Left lung (tissue), 4 donors: ENCODE measurements at regions not wholly inside any gene's neighbourhood (a gene's known extent, or its start where the extent isn't known, plus 50 kb on each side); places are given as distances from the start of the nearest gene placed in this dataset.

Experiments
- ATAC-seq: fragments of 200-7000 bp; cut with Tn5 transposase; one replicate; pipeline ENCODE4 v1.9.1; 2020; ENCODE audit warnings: moderate library complexity
- DNase-seq, 4 donors: peaks; one replicate each; pipeline ENCODE4 v3.0.0-alpha.2; 2013 to 2020
- H3K27ac ChIP-seq, 2 donors: fragments of 200-600 bp; sonication (generic) in 1 of 2; one replicate each; pipeline versions ENCODE4 v1.5.0 to v1.8.0; 2020 to 2021
- H3K27me3 ChIP-seq, 2 donors: fragments of 200-600 bp; sonication (generic) in 1 of 2; one replicate each; pipeline versions ENCODE4 v1.5.0 to v1.8.0; 2020 to 2021
- H3K36me3 ChIP-seq, 2 donors: fragments of 200-600 bp; sonication (generic) in 1 of 2; one replicate each; pipeline versions ENCODE4 v1.5.0 to v1.8.0; 2020 to 2021
- H3K4me1 ChIP-seq, 2 donors: fragments of 200-600 bp; one replicate each; pipeline ENCODE4 v1.8.0; 2021
- H3K4me3 ChIP-seq, 2 donors: fragments of 200-600 bp; sonication (generic) in 1 of 2; one replicate each; pipeline versions ENCODE4 v1.5.0 to v1.8.0; 2020 to 2021; ENCODE audit warnings: mild to moderate bottlenecking in 1 of 2
- H3K9me3 ChIP-seq, 2 donors: fragments of 200-600 bp; sonication (generic) in 1 of 2; one replicate each; pipeline versions ENCODE4 v1.5.0 to v1.8.0; 2020 to 2021
- intact Hi-C, 2 donors: fragments of 100-400 bp; cut with DNase I; formaldehyde crosslinking; loops; one replicate each; pipeline versions ENCODE4 v1.11.2 to v1.14.2; 2022
- TF ChIP-seq, protein P1 (sequence below), 2 donors: fragments of 200-600 bp; sonication (generic) in 1 of 2; IDR thresholded peaks; one replicate each; pipeline versions ENCODE4 v1.5.0 to v1.8.0; 2021; ENCODE audit warnings: antibody characterized with exemption in 2 of 2
- donor health status: DM: no; HTN: yes; CAD: no.
- donor health status: DM: no; HTN: no; CAD: no.

- intact Hi-C loops = no loop called here
These were observed 560.8 kb downstream of the POM121L12 start for GRCh38 chr7:53596230-53596629.

DNA sequence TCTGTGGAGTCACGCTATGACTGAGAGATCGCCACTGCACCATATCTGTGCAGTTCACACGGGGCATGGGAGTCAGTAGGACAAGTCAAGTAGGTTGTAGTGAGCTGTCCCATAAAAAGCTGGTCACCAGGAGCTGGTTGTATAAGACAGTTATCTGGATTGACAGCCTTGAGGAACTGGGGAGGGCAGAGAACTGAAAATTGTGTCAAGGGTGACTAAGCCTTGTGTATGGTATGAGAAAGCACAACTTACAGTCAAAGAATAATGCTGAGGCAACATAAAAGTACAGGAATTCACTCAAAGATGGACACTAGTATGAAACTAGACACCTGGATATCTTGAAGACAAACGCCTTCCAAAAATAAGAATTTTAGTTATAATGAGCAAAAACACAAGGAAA lies 564.9 kb downstream of the POM121L12 start:
- peaks cover 0 to 6% of the 10 kb centered on the region in 2 donors for H3K9me3 ChIP-seq
- DNase-seq (no peak), ATAC-seq (no peak)
- no peaks in the 10 kb centered on the region for H3K4me1 ChIP-seq
- no peak overlapping the region for H3K27ac ChIP-seq
- H3K4me3 ChIP-seq = no peak overlapping the region
- TF ChIP-seq, protein P1, sequence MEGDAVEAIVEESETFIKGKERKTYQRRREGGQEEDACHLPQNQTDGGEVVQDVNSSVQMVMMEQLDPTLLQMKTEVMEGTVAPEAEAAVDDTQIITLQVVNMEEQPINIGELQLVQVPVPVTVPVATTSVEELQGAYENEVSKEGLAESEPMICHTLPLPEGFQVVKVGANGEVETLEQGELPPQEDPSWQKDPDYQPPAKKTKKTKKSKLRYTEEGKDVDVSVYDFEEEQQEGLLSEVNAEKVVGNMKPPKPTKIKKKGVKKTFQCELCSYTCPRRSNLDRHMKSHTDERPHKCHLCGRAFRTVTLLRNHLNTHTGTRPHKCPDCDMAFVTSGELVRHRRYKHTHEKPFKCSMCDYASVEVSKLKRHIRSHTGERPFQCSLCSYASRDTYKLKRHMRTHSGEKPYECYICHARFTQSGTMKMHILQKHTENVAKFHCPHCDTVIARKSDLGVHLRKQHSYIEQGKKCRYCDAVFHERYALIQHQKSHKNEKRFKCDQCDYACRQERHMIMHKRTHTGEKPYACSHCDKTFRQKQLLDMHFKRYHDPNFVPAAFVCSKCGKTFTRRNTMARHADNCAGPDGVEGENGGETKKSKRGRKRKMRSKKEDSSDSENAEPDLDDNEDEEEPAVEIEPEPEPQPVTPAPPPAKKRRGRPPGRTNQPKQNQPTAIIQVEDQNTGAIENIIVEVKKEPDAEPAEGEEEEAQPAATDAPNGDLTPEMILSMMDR (IDR thresholded peaks at IDR 0.05) = no peak
- no peaks in the 10 kb centered on the region for H3K27me3 ChIP-seq
- intact Hi-C loops = no loop called here
- no peaks in the 10 kb centered on the region for H3K36me3 ChIP-seq

More at GRCh38 chr7:53596230-53596629, 560.8 kb downstream of the POM121L12 start:
- H3K27ac ChIP-seq = no peak overlapping the region
- H3K4me1 ChIP-seq = no peaks in the 10 kb centered on the region
- no peak for DNase-seq
- peaks cover 0 to 3% of the 10 kb centered on the region in 2 donors for H3K9me3 ChIP-seq
- no peak overlapping the region for H3K4me3 ChIP-seq
- ATAC-seq = no peak
- H3K36me3 ChIP-seq = no peaks in the 10 kb centered on the region
- no peaks in the 10 kb centered on the region for H3K27me3 ChIP-seq
- TF ChIP-seq, protein P1 (IDR thresholded peaks at IDR 0.05) = no peak

DNA sequence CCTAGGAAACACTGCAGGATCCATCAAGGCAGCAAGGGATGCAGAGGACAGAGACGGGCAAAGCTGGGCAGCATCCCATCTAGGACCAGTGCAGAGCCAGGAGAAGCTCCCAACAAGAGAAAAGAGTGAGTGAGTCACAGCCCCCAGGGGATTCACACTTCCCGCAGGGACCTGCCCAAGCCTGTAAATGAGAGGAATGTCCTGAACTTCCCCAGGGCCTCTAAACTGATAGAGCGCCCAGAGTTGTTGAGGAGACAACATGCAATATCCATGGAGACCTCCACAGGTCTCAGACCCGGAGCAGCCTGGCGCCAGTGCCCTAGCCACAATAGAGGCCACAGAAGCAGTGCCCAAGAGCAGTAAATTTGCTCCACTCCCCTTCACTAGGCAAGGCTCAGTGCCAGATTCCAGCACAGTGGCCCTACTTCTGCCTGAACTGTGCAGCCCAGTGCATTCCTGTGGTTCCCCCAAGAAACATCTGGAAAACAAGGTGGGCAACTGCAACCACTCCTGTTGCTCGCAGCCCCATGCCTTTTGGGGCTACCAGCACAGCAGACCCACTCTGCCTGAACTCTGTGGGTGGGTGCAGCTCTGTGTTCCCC lies 567.5 kb downstream of the POM121L12 start:
- peaks cover 0 to 3% of the 10 kb centered on the region in 2 donors for H3K9me3 ChIP-seq
- H3K27me3 ChIP-seq = no peaks in the 10 kb centered on the region
- H3K36me3 ChIP-seq = no peaks in the 10 kb centered on the region
- H3K27ac ChIP-seq = no peak overlapping the region
- H3K4me3 ChIP-seq = no peak overlapping the region
- intact Hi-C loops = no loop called here
- no peak for DNase-seq
- no peak for ATAC-seq
- H3K4me1 ChIP-seq = no peaks in the 10 kb centered on the region
- TF ChIP-seq, protein P1 (IDR thresholded peaks at IDR 0.05) = no peak

GRCh38 chr7:53603461-53603860 lies 568.0 kb downstream of the POM121L12 start:
- intact Hi-C loops = no loop called here
- Histone ChIP-seq H3K27ac (no peak overlapping the region), H3K4me3 (no peak overlapping the region), H3K27me3 (no peaks in the 10 kb centered on the region), H3K9me3 (peaks cover 0 to 3% of the 10 kb centered on the region in 2 donors), H3K36me3 (no peaks in the 10 kb centered on the region), H3K4me1 (no peaks in the 10 kb centered on the region)
- DNase-seq (no peak), ATAC-seq (no peak)
- TF ChIP-seq, protein P1 (IDR thresholded peaks at IDR 0.05) = no peak

DNA sequence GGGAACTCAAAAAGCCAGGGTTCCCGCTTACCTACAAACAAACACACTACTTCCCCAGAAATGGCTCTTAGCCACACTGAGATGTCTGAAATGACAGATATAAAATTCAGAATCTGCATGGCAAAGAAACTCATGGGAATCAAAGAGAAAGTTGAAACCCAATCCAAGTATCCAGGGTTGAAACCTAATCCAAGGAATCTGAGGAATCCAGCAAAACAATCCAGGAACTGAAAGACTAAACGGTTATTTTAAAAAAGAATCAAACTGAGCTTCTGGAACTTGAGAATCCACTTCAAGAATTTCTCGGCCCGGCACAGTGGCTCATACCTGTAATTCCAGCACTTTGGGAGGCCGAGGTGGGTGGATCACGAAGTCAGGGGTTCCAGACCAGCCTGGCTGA lies 568.8 kb downstream of the POM121L12 start:
- no peaks in the 10 kb centered on the region for H3K36me3 ChIP-seq
- ATAC-seq (no peak), DNase-seq (no peak)
- H3K9me3 ChIP-seq = peaks cover 0 to 3% of the 10 kb centered on the region in 2 donors
- intact Hi-C loops = no loop called here
- H3K4me1 ChIP-seq = no peaks in the 10 kb centered on the region
- no peaks in the 10 kb centered on the region for H3K27me3 ChIP-seq
- no peak overlapping the region for H3K4me3 ChIP-seq
- H3K27ac ChIP-seq = no peak overlapping the region
- TF ChIP-seq, protein P1 (IDR thresholded peaks at IDR 0.05) = no peak
